HG03175 (cell line): ENCODE measurements at regions not wholly inside any gene's neighbourhood (a gene's known extent, or its start where the extent isn't known, plus 50 kb on each side); places are given as distances from the start of the nearest gene placed in this dataset.
"Not testable (repeated sequence)": the region's sequence is repeated elsewhere in the genome, so short reads cannot be mapped to it uniquely, and the experiment has no call there.

Experiments used
- ATAC-seq: cut with Tn5 transposase; IDR thresholded peaks from one replicate; pipeline ENCODE4 v1.9.1; 2021; ENCODE audit warnings: mild to moderate bottlenecking, moderate library complexity; ENCODE audit not compliant: unreplicated experiment

GRCh38 chr12:88737838-88738472, 157.7 kb upstream of the KITLG start:
- no peak for ATAC-seq

GRCh38 chr12:88736031-88736430, 155.8 kb upstream of the KITLG start:
- no peak for ATAC-seq

GRCh38 chr12:88733008-88733407, 152.7 kb upstream of the KITLG start:
- ATAC-seq: no peak

GRCh38 chr12:88729196-88729595, 148.9 kb upstream of the KITLG start:
- ATAC-seq: no peak

- no peak for ATAC-seq
Observed at GRCh38 chr12:88726806-88727720, 146.8 kb upstream of the KITLG start.

GRCh38 chr12:88725592-88726143, 145.4 kb upstream of the KITLG start:
- no peak for ATAC-seq

GRCh38 chr12:88723219-88723618, 142.9 kb upstream of the KITLG start:
- no peak for ATAC-seq

GRCh38 chr12:88720785-88721650, 140.7 kb upstream of the KITLG start:
- no peak for ATAC-seq

GRCh38 chr12:88720231-88720630, 140.0 kb upstream of the KITLG start:
- ATAC-seq: no peak

GRCh38 chr12:88717188-88717587, 136.9 kb upstream of the KITLG start:
- no peak for ATAC-seq

- no peak for ATAC-seq
Observed at GRCh38 chr12:88716240-88716639, 136.0 kb upstream of the KITLG start.

GRCh38 chr12:88715673-88716072, 135.4 kb upstream of the KITLG start:
- ATAC-seq: no peak

- ATAC-seq: not testable (repeated sequence)
Observed at GRCh38 chr12:88714263-88714882, 134.1 kb upstream of the KITLG start.

- ATAC-seq: no peak
Observed at GRCh38 chr12:88707800-88708199, 127.5 kb upstream of the KITLG start.

- no peak for ATAC-seq
Observed at GRCh38 chr12:88706286-88706685, 126.0 kb upstream of the KITLG start.

GRCh38 chr12:88703790-88704189, 123.5 kb upstream of the KITLG start:
- ATAC-seq: no peak

- no peak for ATAC-seq
Observed at GRCh38 chr12:88698471-88698870, 118.2 kb upstream of the KITLG start.

- ATAC-seq: no peak
Observed at GRCh38 chr12:88693837-88694445, 113.7 kb upstream of the KITLG start.

GRCh38 chr12:88691811-88692210, 111.5 kb upstream of the KITLG start:
- no peak for ATAC-seq

- ATAC-seq: no peak
Observed at GRCh38 chr12:88684610-88685009, 104.3 kb upstream of the KITLG start.
